HepG2 (cell line): ENCODE measurements at regions not wholly inside any gene's neighbourhood (a gene's known extent, or its start where the extent isn't known, plus 50 kb on each side); places are given as distances from the start of the nearest gene placed in this dataset.

ENCODE experiments used
- ATF6 ChIP-seq: sonication (generic); formaldehyde crosslinking; conservative IDR thresholded peaks from 2 replicates; pipeline ENCODE4 v1.4.0; 2020; ENCODE audit warnings: missing genetic modification reagents
- ATRX ChIP-seq: sonication (generic); formaldehyde crosslinking; IDR thresholded peaks from 2 replicates; pipeline ENCODE4 v1.4.0; 2020; ENCODE audit warnings: missing genetic modification reagents, borderline replicate concordance
- HIVEP1 ChIP-seq: sonication (generic); formaldehyde crosslinking; IDR thresholded peaks from 2 replicates; pipeline ENCODE4 v1.4.0; 2020; ENCODE audit warnings: mild to moderate bottlenecking, missing genetic modification reagents
- HNF1B ChIP-seq: sonication (generic); formaldehyde crosslinking; IDR thresholded peaks from 2 replicates; pipeline ENCODE4 v1.5.1; 2020; ENCODE audit warnings: mild to moderate bottlenecking, moderate library complexity, missing genetic modification reagents
- MNT ChIP-seq: fragments of 450-650 bp; IDR thresholded peaks from 2 replicates; pipeline ENCODE4 v1.6.1; 2016
- POGZ ChIP-seq: sonication (generic); formaldehyde crosslinking; IDR thresholded peaks from 2 replicates; pipeline ENCODE4 v1.4.0; 2020; ENCODE audit warnings: mild to moderate bottlenecking, missing genetic modification reagents
- POLR2AphosphoS2 ChIP-seq: IDR thresholded peaks from 2 replicates; pipeline ENCODE4 v1.6.1; 2011; ENCODE audit warnings: low read depth, low read length, improper control_type of control experiment
- SIX4 ChIP-seq: sonication (generic); formaldehyde crosslinking; IDR thresholded peaks from 2 replicates; pipeline ENCODE4 v1.4.0; 2020; ENCODE audit warnings: missing genetic modification reagents
- TOPORS ChIP-seq: sonication (generic); formaldehyde crosslinking; IDR thresholded peaks from 2 replicates; pipeline ENCODE4 v1.8.0; 2023; ENCODE audit warnings: mild to moderate bottlenecking, missing genetic modification reagents
- ZFP36L2 ChIP-seq: sonication (generic); formaldehyde crosslinking; IDR thresholded peaks from 2 replicates; pipeline ENCODE4 v1.4.0; 2020; ENCODE audit warnings: missing genetic modification reagents

- no peak for TF ChIP-seq POLR2AphosphoS2
- TF ChIP-seq HIVEP1 (CRISPR knock-in tag) = no peak
- no peak for TF ChIP-seq MNT
- TF ChIP-seq ATF6 (CRISPR knock-in tag) = no peak
- no peak for TF ChIP-seq ATRX
- TF ChIP-seq SIX4 = no peak
- TF ChIP-seq HNF1B (CRISPR knock-in tag) = no peak
- TF ChIP-seq POGZ = no peak
- no peak for TF ChIP-seq ZFP36L2 (CRISPR knock-in tag)
- no peak for TF ChIP-seq TOPORS (CRISPR knock-in tag)
Observed at GRCh38 chr16:72373201-72373600, 201.2 kb upstream of the PMFBP1 start (continued).
